A549 (cell line): ENCODE measurements at regions not wholly inside any gene's neighbourhood (a gene's known extent, or its start where the extent isn't known, plus 50 kb on each side); places are given as distances from the start of the nearest gene placed in this dataset.

Experiments used
- ATAC-seq, 2 experiments: fragments of 200-7000 bp in 1 of 2; fragments of >200 bp in 1 of 2; cut with Nextera tagmentation in 1 of 2; cut with Tn5 transposase in 1 of 2; 3 replicates each; pipeline versions ENCODE4 v1.8.0 to v1.9.1; 2018 to 2020; ENCODE audit warnings: mild to moderate bottlenecking in 1 of 2, moderate library complexity in 1 of 2
- CTCF ChIA-PET: fragments of 300-600 bp; sonication (Branson Sonifier 250); formaldehyde crosslinking; extraction: SDS; loops from one replicate; lab custom pipeline; 2021; ENCODE audit warnings: antibody characterized with exemption, inconsistent platforms; lab: Yijun Ruan, JAX
- POLR2A ChIA-PET: fragments of 350-600 bp; formaldehyde crosslinking; extraction: SDS; loops from one replicate; lab custom pipeline; 2021; ENCODE audit warnings: antibody characterized with exemption, inconsistent platforms; lab: Yijun Ruan, JAX
- DNase-seq, 2 experiments: peaks; one replicate each; pipeline versions ENCODE4 v3.0.0 to v3.0.0-alpha.2; 2011 to 2016; ENCODE audit warnings: low read depth in 1 of 2, low spot score in 1 of 2
- FAIRE-seq: peaks from 2 replicates; lab custom pipeline; 2011; peaks lifted over from hg19 to GRCh38; lab: Jason Lieb, UNC
- H3K27ac ChIP-seq, 2 experiments: fragments of >200 bp; sonication (Bioruptor Twin); formaldehyde crosslinking; 3 replicates each; pipeline ENCODE4 v1.5.1; 2016 to 2017
- H3K4me1 ChIP-seq: fragments of >200 bp; sonication (Bioruptor Twin); formaldehyde crosslinking; 3 replicates; pipeline ENCODE4 v1.6.1; 2016
- H3K4me2 ChIP-seq: fragments of >200 bp; sonication (Bioruptor Twin); formaldehyde crosslinking; 3 replicates; pipeline ENCODE4 v1.6.1; 2016
- H3K4me3 ChIP-seq: fragments of >200 bp; sonication (Bioruptor Twin); formaldehyde crosslinking; 3 replicates; pipeline ENCODE4 v1.5.1; 2016
- H3K9me3 ChIP-seq: fragments of >200 bp; sonication (Bioruptor Twin); formaldehyde crosslinking; 3 replicates; pipeline ENCODE4 v1.6.1; 2016
- BHLHE40 ChIP-seq: IDR thresholded peaks from 2 replicates; pipeline ENCODE4 v1.6.1; 2012; ENCODE audit warnings: low read depth, low read length, inconsistent platforms
- CEBPB ChIP-seq, 2 experiments: fragments of >200 bp in 1 of 2; sonication (Bioruptor Twin) in 1 of 2; formaldehyde crosslinking in 1 of 2; IDR thresholded peaks; 2 replicates each; pipeline ENCODE4 v1.6.1; 2012 to 2016
- CHD2 ChIP-seq: fragments of 150-350 bp; IDR thresholded peaks from 2 replicates; pipeline ENCODE4 v1.6.1; 2014; ENCODE audit warnings: low read length; ENCODE audit not compliant: partially characterized antibody
- CHD4 ChIP-seq: fragments of 200-600 bp; sonication (generic); IDR thresholded peaks from 2 replicates; pipeline ENCODE4 v1.6.1; 2016; ENCODE audit warnings: antibody characterized with exemption, mild to moderate bottlenecking, borderline replicate concordance
- EHF ChIP-seq: fragments of 250-450 bp; sonication (Bioruptor Pico); IDR thresholded peaks from 2 replicates; pipeline ENCODE4 v1.5.0; 2020; ENCODE audit warnings: mild to moderate bottlenecking
- EHMT2 ChIP-seq: fragments of 200-600 bp; sonication (generic); IDR thresholded peaks from 2 replicates; pipeline ENCODE4 v1.6.1; 2016; ENCODE audit warnings: antibody characterized with exemption, low read depth, mild to moderate bottlenecking, moderate library complexity
- EP300 ChIP-seq, 2 experiments: fragments of >200 bp; sonication (Bioruptor Twin); formaldehyde crosslinking; IDR thresholded peaks; 2 replicates in 1 of 2; 3 replicates in 1 of 2; pipeline ENCODE4 v1.6.1; 2016 to 2017
- GATA3 ChIP-seq: IDR thresholded peaks from 2 replicates; pipeline ENCODE4 v1.6.1; 2012; ENCODE audit warnings: borderline replicate concordance
- HOXA7 ChIP-seq: fragments of 250-450 bp; sonication (Bioruptor Pico); IDR thresholded peaks from 2 replicates; pipeline ENCODE4 v1.5.0; 2020; ENCODE audit warnings: mild to moderate bottlenecking, moderate library complexity
- HOXB5 ChIP-seq: fragments of 250-450 bp; sonication (Bioruptor Pico); IDR thresholded peaks from 2 replicates; pipeline ENCODE4 v1.5.0; 2020; ENCODE audit warnings: mild to moderate bottlenecking, moderate library complexity
- JUNB ChIP-seq: fragments of >200 bp; sonication (Bioruptor Twin); formaldehyde crosslinking; IDR thresholded peaks from 2 replicates; pipeline ENCODE4 v1.6.1; 2016
- MAFK ChIP-seq: fragments of 450-650 bp; IDR thresholded peaks from 2 replicates; pipeline ENCODE4 v1.6.1; 2014; ENCODE audit not compliant: partially characterized antibody
- NFE2L2 ChIP-seq: fragments of 150-350 bp; conservative IDR thresholded peaks from 2 replicates; pipeline ENCODE4 v1.6.1; 2014; ENCODE audit warnings: low read length
- NR3C1 ChIP-seq: fragments of >200 bp; sonication (Bioruptor Twin); formaldehyde crosslinking; IDR thresholded peaks from 3 replicates; pipeline ENCODE4 v1.6.1; 2017
- PHF8 ChIP-seq: fragments of 200-600 bp; sonication (generic); IDR thresholded peaks from 2 replicates; pipeline ENCODE4 v1.6.1; 2016; ENCODE audit warnings: low read depth, mild to moderate bottlenecking, antibody characterized with exemption, moderate library complexity, borderline replicate concordance
- RAD21 ChIP-seq, 2 experiments: fragments of >200 bp in 1 of 2; sonication (Bioruptor Twin) in 1 of 2; formaldehyde crosslinking in 1 of 2; IDR thresholded peaks in 1 of 2; conservative IDR thresholded peaks in 1 of 2; 2 replicates in 1 of 2; 3 replicates in 1 of 2; pipeline ENCODE4 v1.6.1; 2012 to 2018; ENCODE audit warnings: inconsistent platforms in 1 of 2
- RFX5 ChIP-seq: fragments of 450-650 bp; IDR thresholded peaks from 2 replicates; pipeline ENCODE4 v1.7.1; 2014; ENCODE audit warnings: antibody characterized with exemption, mild to moderate bottlenecking, moderate library complexity
- RNF2 ChIP-seq: fragments of 200-600 bp; sonication (generic); IDR thresholded peaks from 2 replicates; pipeline ENCODE4 v1.6.1; 2016; ENCODE audit warnings: low read depth, mild to moderate bottlenecking, antibody characterized with exemption, moderate library complexity, borderline replicate concordance
- SMC3 ChIP-seq: fragments of >200 bp; sonication (Bioruptor Twin); formaldehyde crosslinking; IDR thresholded peaks from 3 replicates; pipeline ENCODE4 v1.6.1; 2018; ENCODE audit warnings: inconsistent platforms
- SREBF2 ChIP-seq: fragments of 450-650 bp; IDR thresholded peaks from 2 replicates; pipeline ENCODE4 v1.6.1; 2014; ENCODE audit warnings: mild to moderate bottlenecking, moderate library complexity
- TP53 ChIP-seq: fragments of 250-450 bp; sonication (Bioruptor Pico); IDR thresholded peaks from 2 replicates; pipeline ENCODE4 v1.5.0; 2021; ENCODE audit warnings: mild to moderate bottlenecking, moderate library complexity
- WGBS: methylation state at CpG from one replicate; pipeline ENCODE4 v1.1.6; 2017; ENCODE audit errors: missing lambda C conversion rate; 5-methylcytosine and 5-hydroxymethylcytosine counted together
- TF ChIP-seq, protein P1 (sequence below): fragments of 200-600 bp; sonication (generic); IDR thresholded peaks from 2 replicates; pipeline ENCODE4 v1.6.1; 2016; ENCODE audit warnings: antibody characterized with exemption, mild to moderate bottlenecking, moderate library complexity
- TF ChIP-seq, protein P2 (sequence below): fragments of >200 bp; sonication (Bioruptor Twin); formaldehyde crosslinking; IDR thresholded peaks from 3 replicates; pipeline ENCODE4 v1.6.1; 2016
- TF ChIP-seq, protein P3 (sequence below): fragments of >200 bp; sonication (Bioruptor Twin); formaldehyde crosslinking; IDR thresholded peaks from 3 replicates; pipeline ENCODE4 v1.5.1; 2016
- TF ChIP-seq, protein P4 (sequence below): IDR thresholded peaks from 2 replicates; pipeline ENCODE4 v1.6.1; 2012
- TF ChIP-seq, protein P5 (sequence below): IDR thresholded peaks from 2 replicates; pipeline ENCODE4 v1.6.1; 2012
- TF ChIP-seq, protein P6 (sequence below): fragments of >200 bp; sonication (Bioruptor Twin); formaldehyde crosslinking; IDR thresholded peaks from 2 replicates; pipeline ENCODE4 v1.6.1; 2016
- TF ChIP-seq, protein P7 (sequence below): IDR thresholded peaks from 2 replicates; pipeline ENCODE4 v1.6.1; 2012; ENCODE audit warnings: low read depth, borderline replicate concordance

DNA sequence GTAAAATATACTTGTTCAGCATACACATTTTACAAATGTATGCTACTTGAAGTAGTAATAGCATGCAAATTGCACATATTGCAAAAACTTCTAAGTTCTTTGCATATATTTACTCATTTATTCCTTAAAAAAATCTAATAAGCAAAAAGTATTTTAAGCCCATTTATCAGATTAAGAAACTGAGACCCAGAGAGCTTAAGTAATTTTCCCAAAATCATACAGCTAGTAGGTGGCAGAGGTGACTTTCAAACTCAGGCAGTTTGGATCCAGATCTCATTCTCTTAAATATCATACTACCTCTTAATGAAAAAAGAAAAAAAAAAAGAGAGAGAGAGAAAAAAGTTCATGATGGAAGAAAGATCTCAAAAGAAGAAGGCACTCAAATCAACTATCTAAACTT lies 157.9 kb downstream of the RPS12 start:
- TF ChIP-seq GATA3 (no peak), EHMT2 (no peak), TP53 (CRISPR knock-in tag) (no peak), RAD21 (conservative IDR thresholded peaks at IDR 0.05 in 1 of 2, IDR thresholded peaks at IDR 0.05 in 1 of 2) (no peak), RNF2 (no peak), EHF (CRISPR knock-in tag) (no peak), SREBF2 (no peak), NR3C1 (no peak), SMC3 (no peak), CEBPB (IDR thresholded peaks at IDR 0.05) (no peak), PHF8 (no peak), NFE2L2 (no peak), RFX5 (no peak), CHD4 (no peak), HOXA7 (CRISPR knock-in tag) (no peak)
- TF ChIP-seq, protein P1, sequence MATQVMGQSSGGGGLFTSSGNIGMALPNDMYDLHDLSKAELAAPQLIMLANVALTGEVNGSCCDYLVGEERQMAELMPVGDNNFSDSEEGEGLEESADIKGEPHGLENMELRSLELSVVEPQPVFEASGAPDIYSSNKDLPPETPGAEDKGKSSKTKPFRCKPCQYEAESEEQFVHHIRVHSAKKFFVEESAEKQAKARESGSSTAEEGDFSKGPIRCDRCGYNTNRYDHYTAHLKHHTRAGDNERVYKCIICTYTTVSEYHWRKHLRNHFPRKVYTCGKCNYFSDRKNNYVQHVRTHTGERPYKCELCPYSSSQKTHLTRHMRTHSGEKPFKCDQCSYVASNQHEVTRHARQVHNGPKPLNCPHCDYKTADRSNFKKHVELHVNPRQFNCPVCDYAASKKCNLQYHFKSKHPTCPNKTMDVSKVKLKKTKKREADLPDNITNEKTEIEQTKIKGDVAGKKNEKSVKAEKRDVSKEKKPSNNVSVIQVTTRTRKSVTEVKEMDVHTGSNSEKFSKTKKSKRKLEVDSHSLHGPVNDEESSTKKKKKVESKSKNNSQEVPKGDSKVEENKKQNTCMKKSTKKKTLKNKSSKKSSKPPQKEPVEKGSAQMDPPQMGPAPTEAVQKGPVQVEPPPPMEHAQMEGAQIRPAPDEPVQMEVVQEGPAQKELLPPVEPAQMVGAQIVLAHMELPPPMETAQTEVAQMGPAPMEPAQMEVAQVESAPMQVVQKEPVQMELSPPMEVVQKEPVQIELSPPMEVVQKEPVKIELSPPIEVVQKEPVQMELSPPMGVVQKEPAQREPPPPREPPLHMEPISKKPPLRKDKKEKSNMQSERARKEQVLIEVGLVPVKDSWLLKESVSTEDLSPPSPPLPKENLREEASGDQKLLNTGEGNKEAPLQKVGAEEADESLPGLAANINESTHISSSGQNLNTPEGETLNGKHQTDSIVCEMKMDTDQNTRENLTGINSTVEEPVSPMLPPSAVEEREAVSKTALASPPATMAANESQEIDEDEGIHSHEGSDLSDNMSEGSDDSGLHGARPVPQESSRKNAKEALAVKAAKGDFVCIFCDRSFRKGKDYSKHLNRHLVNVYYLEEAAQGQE: no peak
- TF ChIP-seq, protein P2, sequence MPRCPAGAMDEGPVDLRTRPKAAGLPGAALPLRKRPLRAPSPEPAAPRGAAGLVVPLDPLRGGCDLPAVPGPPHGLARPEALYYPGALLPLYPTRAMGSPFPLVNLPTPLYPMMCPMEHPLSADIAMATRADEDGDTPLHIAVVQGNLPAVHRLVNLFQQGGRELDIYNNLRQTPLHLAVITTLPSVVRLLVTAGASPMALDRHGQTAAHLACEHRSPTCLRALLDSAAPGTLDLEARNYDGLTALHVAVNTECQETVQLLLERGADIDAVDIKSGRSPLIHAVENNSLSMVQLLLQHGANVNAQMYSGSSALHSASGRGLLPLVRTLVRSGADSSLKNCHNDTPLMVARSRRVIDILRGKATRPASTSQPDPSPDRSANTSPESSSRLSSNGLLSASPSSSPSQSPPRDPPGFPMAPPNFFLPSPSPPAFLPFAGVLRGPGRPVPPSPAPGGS: no peak
- H3K27ac ChIP-seq: no peak overlapping the region
- no peak for ATAC-seq
- CTCF ChIA-PET: no interaction called here
- no peaks in the 10 kb centered on the region for H3K9me3 ChIP-seq
- peaks cover 6% of the 10 kb centered on the region; the same call in 2 of the 3 replicates for H3K4me1 ChIP-seq
- no peak overlapping the region for H3K4me3 ChIP-seq
- no peak for FAIRE-seq
- no peak overlapping the region for H3K4me2 ChIP-seq
- POLR2A ChIA-PET: no interaction called here
- no peak for DNase-seq

DNA sequence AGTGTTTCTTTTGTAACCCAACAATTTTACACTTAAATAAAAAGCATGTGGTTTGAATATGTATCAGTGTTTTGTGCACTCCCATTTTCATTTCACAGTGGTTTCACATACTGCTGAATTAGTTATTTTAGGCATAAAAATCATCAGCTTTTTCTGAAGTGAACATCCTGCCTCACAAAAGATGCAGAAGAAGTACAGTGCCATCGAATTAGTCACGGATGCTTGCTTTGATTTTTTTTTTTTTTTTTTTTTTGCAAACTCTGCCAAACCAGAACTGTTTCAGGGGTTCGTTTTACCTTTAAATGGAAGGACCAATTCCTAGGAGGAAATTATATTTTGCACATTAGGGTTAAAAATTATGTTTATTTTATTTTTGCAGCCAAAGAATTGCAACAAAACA lies 158.6 kb downstream of the RPS12 start:
- no peak overlapping the region for H3K4me3 ChIP-seq
- H3K4me2 ChIP-seq: no peak overlapping the region
- FAIRE-seq (no peak), ATAC-seq (no peak), DNase-seq (no peak)
- ChIA-PET CTCF (interaction anchor here (0.8 to 2.5 kb wide), 2 partner anchors 9 to 10 kb away, joined by 3 to 9 read pairs; no protein-coding TSS in a partner anchor), POLR2A (no interaction called here)
- 33% methylated on average over 3 of the region's 3 CpGs for WGBS
- H3K27ac ChIP-seq: no peak overlapping the region
- no peaks in the 10 kb centered on the region for H3K9me3 ChIP-seq
- TF ChIP-seq BHLHE40 (no peak), RNF2 (no peak), HOXB5 (CRISPR knock-in tag) (no peak), EP300 (IDR thresholded peaks at IDR 0.05) (no peak), CHD2 (no peak), MAFK (no peak), NR3C1 (no peak), SREBF2 (no peak), JUNB (no peak)
- TF ChIP-seq, protein P3, sequence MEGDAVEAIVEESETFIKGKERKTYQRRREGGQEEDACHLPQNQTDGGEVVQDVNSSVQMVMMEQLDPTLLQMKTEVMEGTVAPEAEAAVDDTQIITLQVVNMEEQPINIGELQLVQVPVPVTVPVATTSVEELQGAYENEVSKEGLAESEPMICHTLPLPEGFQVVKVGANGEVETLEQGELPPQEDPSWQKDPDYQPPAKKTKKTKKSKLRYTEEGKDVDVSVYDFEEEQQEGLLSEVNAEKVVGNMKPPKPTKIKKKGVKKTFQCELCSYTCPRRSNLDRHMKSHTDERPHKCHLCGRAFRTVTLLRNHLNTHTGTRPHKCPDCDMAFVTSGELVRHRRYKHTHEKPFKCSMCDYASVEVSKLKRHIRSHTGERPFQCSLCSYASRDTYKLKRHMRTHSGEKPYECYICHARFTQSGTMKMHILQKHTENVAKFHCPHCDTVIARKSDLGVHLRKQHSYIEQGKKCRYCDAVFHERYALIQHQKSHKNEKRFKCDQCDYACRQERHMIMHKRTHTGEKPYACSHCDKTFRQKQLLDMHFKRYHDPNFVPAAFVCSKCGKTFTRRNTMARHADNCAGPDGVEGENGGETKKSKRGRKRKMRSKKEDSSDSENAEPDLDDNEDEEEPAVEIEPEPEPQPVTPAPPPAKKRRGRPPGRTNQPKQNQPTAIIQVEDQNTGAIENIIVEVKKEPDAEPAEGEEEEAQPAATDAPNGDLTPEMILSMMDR: no peak
- TF ChIP-seq, protein P4, sequence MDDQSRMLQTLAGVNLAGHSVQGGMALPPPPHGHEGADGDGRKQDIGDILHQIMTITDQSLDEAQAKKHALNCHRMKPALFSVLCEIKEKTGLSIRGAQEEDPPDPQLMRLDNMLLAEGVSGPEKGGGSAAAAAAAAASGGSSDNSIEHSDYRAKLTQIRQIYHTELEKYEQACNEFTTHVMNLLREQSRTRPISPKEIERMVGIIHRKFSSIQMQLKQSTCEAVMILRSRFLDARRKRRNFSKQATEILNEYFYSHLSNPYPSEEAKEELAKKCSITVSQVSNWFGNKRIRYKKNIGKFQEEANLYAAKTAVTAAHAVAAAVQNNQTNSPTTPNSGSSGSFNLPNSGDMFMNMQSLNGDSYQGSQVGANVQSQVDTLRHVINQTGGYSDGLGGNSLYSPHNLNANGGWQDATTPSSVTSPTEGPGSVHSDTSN: no peak
- TF ChIP-seq, protein P5, sequence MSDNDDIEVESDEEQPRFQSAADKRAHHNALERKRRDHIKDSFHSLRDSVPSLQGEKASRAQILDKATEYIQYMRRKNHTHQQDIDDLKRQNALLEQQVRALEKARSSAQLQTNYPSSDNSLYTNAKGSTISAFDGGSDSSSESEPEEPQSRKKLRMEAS: no peak
- TF ChIP-seq, protein P6, sequence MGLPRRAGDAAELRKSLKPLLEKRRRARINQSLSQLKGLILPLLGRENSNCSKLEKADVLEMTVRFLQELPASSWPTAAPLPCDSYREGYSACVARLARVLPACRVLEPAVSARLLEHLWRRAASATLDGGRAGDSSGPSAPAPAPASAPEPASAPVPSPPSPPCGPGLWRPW: no peak
- TF ChIP-seq, protein P7, sequence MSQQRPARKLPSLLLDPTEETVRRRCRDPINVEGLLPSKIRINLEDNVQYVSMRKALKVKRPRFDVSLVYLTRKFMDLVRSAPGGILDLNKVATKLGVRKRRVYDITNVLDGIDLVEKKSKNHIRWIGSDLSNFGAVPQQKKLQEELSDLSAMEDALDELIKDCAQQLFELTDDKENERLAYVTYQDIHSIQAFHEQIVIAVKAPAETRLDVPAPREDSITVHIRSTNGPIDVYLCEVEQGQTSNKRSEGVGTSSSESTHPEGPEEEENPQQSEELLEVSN: no peak
- TF ChIP-seq, protein P2: no peak
- peaks cover 6% of the 10 kb centered on the region; the same call in 2 of the 3 replicates for H3K4me1 ChIP-seq
